AG04449 (cell line): ENCODE measurements at regions not wholly inside any gene's neighbourhood (a gene's known extent, or its start where the extent isn't known, plus 50 kb on each side); places are given as distances from the start of the nearest gene placed in this dataset.

Experiments used
- CTCF ChIA-PET: fragments of 350-600 bp; formaldehyde crosslinking; extraction: SDS; loops from one replicate; lab custom pipeline; 2021; ENCODE audit warnings: antibody characterized with exemption; lab: Yijun Ruan, JAX
- POLR2A ChIA-PET: fragments of 400-600, 350-600 bp; formaldehyde crosslinking; extraction: SDS; loops from one replicate; lab custom pipeline; 2020; ENCODE audit warnings: antibody characterized with exemption, inconsistent platforms; lab: Yijun Ruan, JAX
- DNase-seq: peaks from one replicate; pipeline ENCODE4 v3.0.0-alpha.2; 2010; ENCODE audit warnings: low read depth, low spot score
- H3K4me3 ChIP-seq: 2 replicates; pipeline ENCODE4 v1.5.1; 2011; ENCODE audit warnings: low read depth, mild to moderate bottlenecking, control low read depth, low read length
- TF ChIP-seq, protein P1 (sequence below): IDR thresholded peaks from one replicate; pipeline ENCODE4 v1.5.1; 2011; ENCODE audit warnings: mild to moderate bottlenecking, moderate library complexity, low read length, control low read depth, inconsistent platforms; ENCODE audit not compliant: insufficient read depth; ENCODE audit errors: missing control alignments

DNA sequence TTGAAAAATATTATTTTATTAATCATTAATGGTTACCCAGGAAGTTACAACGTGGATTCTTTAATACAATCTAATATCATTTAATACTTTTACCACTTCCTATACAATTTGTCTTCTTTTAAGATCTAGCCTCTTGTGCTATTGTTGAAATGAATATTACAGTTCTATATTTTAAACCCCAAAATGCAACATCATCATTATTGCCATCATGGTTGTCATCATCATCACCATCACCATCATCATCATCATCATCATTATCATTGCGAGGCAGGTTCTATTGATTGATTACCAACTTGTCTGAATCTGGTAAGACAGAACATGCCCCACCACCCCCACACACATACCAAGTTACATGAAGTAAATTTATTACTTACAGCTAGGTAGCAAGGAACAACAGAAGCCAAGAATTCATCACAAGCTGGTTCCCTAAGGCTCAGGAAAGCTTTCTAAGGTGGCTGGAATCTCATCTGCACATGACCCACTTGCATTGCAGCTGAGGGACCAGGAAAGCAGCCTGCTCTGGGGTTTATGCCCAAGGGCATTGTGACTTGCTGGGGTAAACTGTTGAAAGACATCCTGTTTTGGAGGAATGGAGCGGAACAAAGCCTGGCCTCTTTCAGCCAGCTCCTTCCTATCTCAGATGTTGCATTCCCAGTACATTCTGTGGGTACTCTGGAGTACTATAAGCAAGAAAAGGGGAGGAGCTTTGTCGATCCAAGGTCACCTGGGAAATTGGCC, 418.1 kb downstream of the PRR16 start:
- H3K4me3 ChIP-seq = no peak overlapping the region
- no peak for DNase-seq
- ChIA-PET CTCF (no interaction called here), POLR2A (no interaction called here)
- TF ChIP-seq, protein P1, sequence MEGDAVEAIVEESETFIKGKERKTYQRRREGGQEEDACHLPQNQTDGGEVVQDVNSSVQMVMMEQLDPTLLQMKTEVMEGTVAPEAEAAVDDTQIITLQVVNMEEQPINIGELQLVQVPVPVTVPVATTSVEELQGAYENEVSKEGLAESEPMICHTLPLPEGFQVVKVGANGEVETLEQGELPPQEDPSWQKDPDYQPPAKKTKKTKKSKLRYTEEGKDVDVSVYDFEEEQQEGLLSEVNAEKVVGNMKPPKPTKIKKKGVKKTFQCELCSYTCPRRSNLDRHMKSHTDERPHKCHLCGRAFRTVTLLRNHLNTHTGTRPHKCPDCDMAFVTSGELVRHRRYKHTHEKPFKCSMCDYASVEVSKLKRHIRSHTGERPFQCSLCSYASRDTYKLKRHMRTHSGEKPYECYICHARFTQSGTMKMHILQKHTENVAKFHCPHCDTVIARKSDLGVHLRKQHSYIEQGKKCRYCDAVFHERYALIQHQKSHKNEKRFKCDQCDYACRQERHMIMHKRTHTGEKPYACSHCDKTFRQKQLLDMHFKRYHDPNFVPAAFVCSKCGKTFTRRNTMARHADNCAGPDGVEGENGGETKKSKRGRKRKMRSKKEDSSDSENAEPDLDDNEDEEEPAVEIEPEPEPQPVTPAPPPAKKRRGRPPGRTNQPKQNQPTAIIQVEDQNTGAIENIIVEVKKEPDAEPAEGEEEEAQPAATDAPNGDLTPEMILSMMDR = no peak

DNA sequence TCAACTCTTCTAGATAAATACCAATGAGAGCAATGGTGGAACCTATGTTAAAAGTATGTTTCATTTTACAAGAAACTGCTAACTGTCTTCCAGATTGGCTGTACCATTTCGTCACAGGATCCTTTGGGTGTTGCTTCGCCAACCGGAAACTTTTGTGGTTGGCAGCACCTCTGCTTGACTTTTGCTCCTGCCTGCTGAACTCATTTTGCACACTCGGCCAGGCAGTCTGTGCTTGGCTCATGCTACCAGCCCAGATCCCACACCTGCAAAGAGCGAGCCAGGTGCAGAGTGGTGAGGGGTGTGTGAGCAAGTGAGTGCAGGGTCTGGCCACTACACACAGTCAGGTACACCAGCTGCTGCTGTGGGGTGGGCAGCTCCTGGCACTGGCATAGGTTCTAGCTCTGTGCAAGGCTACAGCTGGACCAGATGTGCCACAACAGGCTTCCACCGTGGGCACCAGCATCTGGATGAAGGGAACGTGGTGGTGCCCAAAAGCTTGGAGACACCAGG, 422.3 kb downstream of the PRR16 start:
- POLR2A ChIA-PET = no interaction called here
- CTCF ChIA-PET = no interaction called here
- no peak overlapping the region for H3K4me3 ChIP-seq
- no peak for DNase-seq
- TF ChIP-seq, protein P1 = no peak

DNA sequence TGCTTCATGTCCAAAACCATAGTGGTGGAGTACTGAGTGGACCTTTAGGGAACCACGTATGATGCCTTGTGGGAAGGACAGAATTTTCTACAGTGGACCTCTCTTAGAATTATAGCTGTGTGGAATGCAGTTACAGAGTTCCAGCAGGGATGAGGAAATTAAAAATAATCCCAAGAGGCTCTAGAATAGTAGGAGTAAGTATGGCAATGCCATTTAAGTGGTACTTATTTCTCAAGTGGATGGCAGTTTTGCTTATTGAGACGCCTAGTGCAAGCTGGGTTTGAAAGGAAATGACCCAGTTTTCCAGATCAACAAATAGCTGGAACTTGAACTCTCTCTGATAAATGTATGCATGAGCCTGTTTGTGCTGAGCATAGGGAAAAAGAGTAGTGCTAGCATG, 431.6 kb downstream of the PRR16 start:
- ChIA-PET CTCF (no interaction called here), POLR2A (no interaction called here)
- TF ChIP-seq, protein P1 = no peak

DNA sequence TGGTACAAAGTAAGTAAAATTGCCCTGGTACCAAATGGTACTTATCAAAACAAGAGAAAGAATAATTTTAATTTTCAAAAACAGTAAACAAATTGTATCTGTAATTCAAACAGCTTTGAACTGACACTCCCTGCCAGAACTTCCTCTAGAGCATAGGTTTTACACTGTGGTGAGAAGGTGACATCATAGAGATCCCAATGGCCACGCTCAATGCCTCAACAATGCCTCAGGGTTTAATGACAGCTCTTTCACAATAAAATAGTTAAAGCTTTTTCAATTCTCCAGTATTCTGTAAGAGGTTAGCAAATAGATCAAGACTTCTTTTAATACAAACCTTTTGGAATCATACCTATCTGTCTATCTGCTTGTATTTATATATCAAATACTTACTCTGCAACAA, 437.1 kb downstream of the PRR16 start:
- no peak for DNase-seq
- ChIA-PET POLR2A (no interaction called here), CTCF (no interaction called here)
- TF ChIP-seq, protein P1 = no peak
- no peak overlapping the region for H3K4me3 ChIP-seq

More for the DNA sequence above, 431.6 kb downstream of the PRR16 start:
- DNase-seq = no peak
- no peak overlapping the region for H3K4me3 ChIP-seq

DNA sequence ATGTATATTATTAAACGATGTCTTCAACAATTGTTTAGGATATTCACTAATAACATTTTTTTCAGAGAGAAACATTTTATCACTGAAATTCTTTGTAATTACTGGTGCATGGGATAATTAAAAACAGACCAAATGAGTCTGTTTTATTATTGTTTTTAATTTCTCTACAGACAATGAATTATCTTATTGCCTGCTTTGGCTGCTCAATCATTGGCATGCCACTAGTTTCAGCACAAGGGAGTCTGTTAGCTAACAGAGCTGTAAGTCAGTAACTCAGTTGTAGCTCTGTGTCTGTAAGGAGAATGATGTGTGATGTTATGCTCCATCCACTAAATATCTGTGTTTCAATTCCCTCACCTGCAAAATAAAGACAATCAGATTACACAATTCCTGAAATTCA, 443.9 kb downstream of the PRR16 start:
- no peak overlapping the region for H3K4me3 ChIP-seq
- POLR2A ChIA-PET = no interaction called here
- TF ChIP-seq, protein P1 = no peak
- no peak for DNase-seq
- CTCF ChIA-PET = no interaction called here

DNA sequence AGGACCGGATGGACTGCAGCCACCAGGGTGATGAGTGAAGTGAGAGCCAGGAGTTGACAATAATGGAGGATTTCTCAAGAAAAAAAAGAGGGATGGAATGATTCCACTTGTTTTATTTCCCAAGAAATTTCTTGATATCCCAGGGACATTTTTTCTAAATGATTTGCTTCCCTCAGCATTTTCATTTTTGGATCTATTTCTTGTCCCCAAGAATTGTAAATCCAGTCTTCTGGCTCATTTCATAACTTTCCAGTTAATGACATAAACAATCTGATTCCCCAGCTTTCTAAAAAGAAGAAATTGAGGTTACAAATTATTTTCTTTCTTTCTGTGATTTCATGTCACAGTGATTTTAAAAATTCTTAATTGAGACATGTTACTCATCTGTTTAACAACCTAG, 446.5 kb downstream of the PRR16 start:
- TF ChIP-seq, protein P1 = no peak
- POLR2A ChIA-PET = no interaction called here
- CTCF ChIA-PET = no interaction called here
- no peak overlapping the region for H3K4me3 ChIP-seq
- DNase-seq = no peak
